Amniotic stem cell (primary cell): ENCODE measurements at regions not wholly inside any gene's neighbourhood (a gene's known extent, or its start where the extent isn't known, plus 50 kb on each side); places are given as distances from the start of the nearest gene placed in this dataset.
"Not testable (repeated sequence)": the region's sequence is repeated elsewhere in the genome, so short reads cannot be mapped to it uniquely, and the experiment has no call there.

Source experiments
- DNase-seq: peaks from one replicate; lab custom pipeline; 2025; lab: John Stamatoyannopoulos, UW

DNA sequence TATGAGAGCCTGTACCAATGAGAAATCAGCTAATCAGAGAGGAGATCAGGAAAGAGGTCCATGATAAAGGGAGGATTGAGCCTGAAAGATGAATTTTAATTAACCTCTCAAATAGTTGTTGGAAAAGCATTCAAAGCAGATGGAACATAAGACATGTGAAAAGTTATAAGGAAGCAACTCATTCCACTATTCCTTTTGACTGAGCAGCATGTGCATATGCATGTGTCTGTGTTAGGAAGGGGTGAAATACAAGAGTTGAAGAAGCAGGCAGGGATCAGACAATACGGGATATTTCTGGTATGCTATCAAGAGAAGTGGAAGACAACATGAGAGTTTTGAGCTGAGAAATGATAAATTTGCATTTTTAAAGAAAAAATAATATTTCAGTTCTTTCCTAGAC lies 624.8 kb upstream of the PTCHD4 start:
- no peak for DNase-seq

GRCh38 chr6:48733581-48733980 lies 622.6 kb upstream of the PTCHD4 start:
- no peak for DNase-seq

GRCh38 chr6:48714699-48715098 lies 603.7 kb upstream of the PTCHD4 start:
- no peak for DNase-seq

GRCh38 chr6:48714250-48714649 lies 603.3 kb upstream of the PTCHD4 start:
- DNase-seq: no peak

GRCh38 chr6:48713612-48714011 lies 602.6 kb upstream of the PTCHD4 start:
- DNase-seq: no peak

GRCh38 chr6:48706310-48706709 lies 595.3 kb upstream of the PTCHD4 start:
- DNase-seq: no peak

- no peak for DNase-seq
These were observed 590.6 kb upstream of the PTCHD4 start for GRCh38 chr6:48701572-48701971.

DNA sequence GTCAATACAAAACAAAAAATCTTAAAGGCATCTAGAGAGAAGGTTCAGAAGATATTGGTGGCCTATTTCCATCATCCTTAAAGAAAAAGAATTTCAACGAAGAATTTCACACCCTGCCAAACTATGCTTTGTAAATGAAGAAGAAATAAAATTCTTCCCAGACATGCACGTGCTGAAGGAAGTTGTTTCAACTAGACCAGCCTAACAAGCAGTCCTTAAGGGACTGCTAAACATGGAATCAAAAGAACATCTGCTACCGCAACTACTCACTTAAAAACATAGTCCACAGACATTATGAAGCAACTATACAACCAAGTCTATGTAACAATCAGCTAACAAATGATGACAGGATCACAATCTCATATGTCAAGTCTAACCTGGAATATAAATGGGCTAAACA lies 584.9 kb upstream of the PTCHD4 start:
- no peak for DNase-seq

GRCh38 chr6:48691420-48691819 lies 580.4 kb upstream of the PTCHD4 start:
- DNase-seq: no peak

GRCh38 chr6:48689498-48689897 lies 578.5 kb upstream of the PTCHD4 start:
- DNase-seq: no peak

- no peak for DNase-seq
These were observed 567.4 kb upstream of the PTCHD4 start for GRCh38 chr6:48678390-48678789.

- no peak for DNase-seq
These were observed 560.5 kb upstream of the PTCHD4 start for GRCh38 chr6:48671505-48671904.

DNA sequence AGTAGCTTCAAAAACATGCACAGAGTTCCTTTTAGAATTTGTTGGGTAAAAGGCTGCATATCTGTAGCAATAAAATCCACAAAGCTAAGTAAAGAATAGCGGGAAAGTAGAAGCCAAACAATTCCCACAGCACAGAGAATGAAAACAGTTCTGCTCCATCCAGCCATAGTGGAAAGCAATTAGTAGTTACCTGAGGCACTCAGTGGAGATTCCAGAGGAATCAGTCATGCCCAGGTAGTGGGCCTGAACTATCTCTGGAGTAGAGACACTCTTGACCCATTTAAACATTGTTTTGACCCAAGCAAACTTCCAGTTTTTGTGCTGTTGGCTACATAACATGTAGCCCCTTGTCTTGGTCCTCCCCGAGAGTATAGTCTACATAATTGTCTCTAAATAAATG lies 559.5 kb upstream of the PTCHD4 start:
- no peak for DNase-seq

DNA sequence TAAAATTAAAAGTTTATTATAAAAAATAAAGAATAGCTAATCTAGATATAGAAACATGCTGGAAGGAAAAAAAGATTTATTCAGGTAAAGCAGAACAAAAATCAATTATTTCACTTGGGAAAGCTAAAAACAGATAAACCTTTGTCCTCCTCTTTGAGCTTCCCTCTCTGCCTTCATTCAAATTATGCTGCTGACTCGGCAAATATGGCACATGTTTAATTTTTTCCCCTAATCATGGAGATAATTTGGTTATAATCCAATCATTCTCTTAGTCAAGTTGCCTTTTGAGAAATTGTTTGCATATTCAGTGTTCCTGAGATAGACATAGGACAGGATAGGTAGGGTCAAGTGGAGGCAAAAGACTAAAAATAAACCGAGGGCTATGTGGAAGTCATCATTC lies 556.8 kb upstream of the PTCHD4 start:
- no peak for DNase-seq

DNA sequence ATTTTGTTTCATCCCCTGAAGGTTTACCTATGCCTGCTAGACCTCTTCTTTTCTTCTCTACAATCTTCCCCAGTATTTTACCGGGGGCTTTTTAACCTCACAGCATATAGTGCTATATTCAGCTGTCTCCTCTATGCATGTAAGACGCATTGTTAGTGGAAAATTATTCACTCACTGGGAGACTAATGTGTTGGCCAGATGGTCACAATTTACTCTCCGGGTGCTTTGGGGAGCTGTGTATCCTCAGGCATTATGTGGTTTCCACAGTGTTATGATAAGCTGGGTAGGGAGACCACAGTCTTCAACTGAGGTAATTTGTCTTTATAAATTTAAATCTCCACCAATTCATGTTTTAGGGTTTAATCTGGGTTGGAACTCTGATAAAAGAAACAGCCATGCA lies 553.8 kb upstream of the PTCHD4 start:
- DNase-seq: peak; percentile 17

DNA sequence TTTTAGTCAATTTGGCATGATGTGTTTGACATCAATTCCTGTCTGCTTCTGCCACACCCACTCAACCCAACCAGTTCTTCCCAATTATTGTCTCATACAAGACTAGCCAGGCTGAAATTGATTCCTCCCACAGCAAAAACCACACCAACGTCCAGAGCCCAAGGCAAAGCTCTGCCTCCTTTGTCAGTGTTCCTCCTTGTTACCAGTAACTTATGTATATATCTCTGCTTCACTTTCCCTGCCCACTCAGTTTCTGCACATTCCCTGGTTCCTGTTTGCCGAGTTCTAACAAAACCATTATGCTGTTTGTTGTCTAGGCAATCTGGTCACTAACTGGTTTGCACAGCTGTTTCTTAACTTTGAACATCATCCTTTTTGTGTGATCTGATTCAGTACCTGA lies 547.9 kb upstream of the PTCHD4 start:
- no peak for DNase-seq

DNA sequence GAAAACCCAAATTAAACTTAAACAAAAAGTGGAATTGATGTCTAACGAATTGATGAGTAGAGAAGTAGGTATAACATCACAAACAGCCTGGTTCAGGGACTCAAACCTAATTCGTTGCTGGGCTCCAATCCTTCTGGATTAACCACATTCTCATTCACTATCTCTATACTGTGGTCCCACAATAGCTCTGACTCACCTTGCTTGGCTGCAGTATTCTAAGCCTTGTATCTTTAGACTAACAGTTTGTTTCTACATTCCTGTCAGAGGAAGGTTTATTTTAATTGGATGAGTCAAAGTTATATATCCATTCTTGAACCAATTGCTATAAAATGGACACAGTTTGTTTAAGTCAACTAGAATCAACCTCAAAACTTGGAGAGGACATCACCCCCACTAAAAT lies 530.5 kb upstream of the PTCHD4 start:
- no peak for DNase-seq

DNA sequence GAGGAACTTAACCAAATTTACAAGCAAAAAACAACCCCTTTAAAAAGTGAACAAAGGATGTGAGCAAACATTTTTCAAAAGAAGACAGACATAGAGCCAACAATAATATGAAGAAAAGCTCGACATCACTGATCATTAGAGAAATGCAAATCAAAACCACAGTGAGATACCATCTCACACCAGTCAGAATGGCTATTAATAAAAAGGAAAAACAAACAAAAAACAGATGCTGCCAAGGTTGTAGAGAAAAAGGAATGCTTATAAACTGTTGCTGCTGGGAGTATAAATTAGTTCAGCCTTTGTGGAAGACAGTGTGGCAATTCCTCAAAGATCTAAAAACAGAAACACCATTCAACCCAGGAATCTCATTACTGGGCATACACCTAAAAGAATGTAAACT lies 527.8 kb upstream of the PTCHD4 start:
- not testable (repeated sequence) for DNase-seq

GRCh38 chr6:48630511-48630910 lies 519.5 kb upstream of the PTCHD4 start:
- DNase-seq: no peak

DNA sequence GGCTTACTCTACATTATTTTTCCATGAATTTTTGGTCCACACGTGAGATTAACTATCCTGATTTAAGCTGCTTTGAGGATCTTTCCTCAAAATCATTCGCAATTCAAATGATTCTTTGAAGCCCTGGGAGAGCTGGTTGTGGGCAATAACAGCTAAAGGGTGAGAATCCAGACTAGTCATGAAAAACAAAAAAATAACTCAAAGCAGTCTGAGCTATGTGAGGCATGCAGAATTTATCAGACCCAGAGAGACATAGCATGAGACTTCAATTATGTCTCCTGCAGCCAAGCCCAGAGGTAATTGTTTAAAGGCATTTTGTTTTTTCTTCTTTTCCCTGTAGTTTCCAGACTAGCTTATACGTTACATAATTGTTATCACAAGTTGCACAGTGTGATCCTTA lies 517.3 kb upstream of the PTCHD4 start:
- no peak for DNase-seq

DNA sequence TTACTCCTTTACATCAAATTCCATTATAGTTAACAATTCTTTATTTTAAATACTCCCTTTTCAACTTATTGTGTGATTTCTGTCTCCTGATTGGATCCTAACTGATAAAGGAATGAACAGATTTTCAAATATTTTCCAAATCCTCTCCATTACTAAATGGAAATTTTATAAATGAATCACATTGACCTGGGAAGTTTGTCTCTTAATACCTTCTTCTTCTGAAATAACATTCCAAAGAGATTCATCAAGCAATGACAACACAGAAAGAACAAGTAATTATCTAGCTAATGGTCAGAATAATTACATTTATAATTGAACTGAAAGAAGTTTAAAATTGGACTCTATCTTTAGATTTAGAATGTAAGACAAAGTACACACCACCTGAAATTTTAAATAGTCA lies 515.4 kb upstream of the PTCHD4 start:
- DNase-seq: no peak

- DNase-seq: no peak
These were observed 513.6 kb upstream of the PTCHD4 start for GRCh38 chr6:48624631-48625030.

DNA sequence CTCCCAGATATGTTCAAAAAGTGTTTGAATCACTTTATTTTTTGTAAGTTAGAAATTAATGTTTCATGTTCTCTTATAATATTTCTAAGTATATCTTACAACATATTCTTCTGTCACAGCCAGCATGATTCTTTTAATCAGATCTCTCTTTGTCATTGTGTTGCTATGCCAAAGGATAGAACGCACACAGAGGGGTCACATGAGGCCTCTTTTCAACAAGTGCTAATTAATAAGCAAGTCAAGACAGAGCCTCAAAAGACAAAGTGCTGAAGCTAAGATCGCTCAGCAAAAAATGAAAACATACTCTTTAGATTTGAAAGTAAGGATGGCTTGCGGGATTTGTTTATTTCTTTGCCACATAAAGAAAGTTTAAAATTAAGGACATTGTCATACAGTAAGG lies 508.8 kb upstream of the PTCHD4 start:
- DNase-seq: no peak

- DNase-seq: peak; percentile 60
These were observed 504.0 kb upstream of the PTCHD4 start for GRCh38 chr6:48615041-48615440.

- DNase-seq: no peak
These were observed 503.3 kb upstream of the PTCHD4 start for GRCh38 chr6:48614326-48614725.
